Peyer's patch (tissue), 4 donors: ENCODE measurements at regions not wholly inside any gene's neighbourhood (a gene's known extent, or its start where the extent isn't known, plus 50 kb on each side); places are given as distances from the start of the nearest gene placed in this dataset.

Experiments
- DNase-seq, 3 donors: peaks; one replicate each; pipeline ENCODE4 v3.0.0-alpha.2; 2017 to 2019
- H3K27ac ChIP-seq, 4 donors: fragments of 200-600 bp; sonication (generic); one replicate each; pipeline ENCODE4 v1.5.1; 2016 to 2019
- H3K27me3 ChIP-seq, 2 donors: fragments of 200-600 bp; sonication (generic); one replicate each; pipeline ENCODE4 v1.5.1; 2019
- H3K36me3 ChIP-seq, 3 donors: fragments of 200-600 bp; sonication (generic); one replicate each; pipeline ENCODE4 v1.5.1; 2016 to 2019
- H3K4me1 ChIP-seq, 4 donors: fragments of 200-600 bp; sonication (generic); one replicate each; pipeline ENCODE4 v1.5.1; 2016 to 2019
- H3K4me3 ChIP-seq, 4 donors: fragments of 200-600 bp; sonication (generic); 1 replicate in 3 of 4; 2 replicates in 1 of 4; pipeline ENCODE4 v1.5.1; 2016 to 2019; ENCODE audit warnings: mild to moderate bottlenecking in 1 of 4
- H3K9me3 ChIP-seq, 4 donors: fragments of 200-600 bp; sonication (generic); one replicate each; pipeline ENCODE4 v1.5.1; 2016 to 2019; ENCODE audit warnings: mild to moderate bottlenecking in 1 of 4
- POLR2A ChIP-seq, 2 donors: fragments of 450-650 bp; IDR thresholded peaks; one replicate each; pipeline ENCODE4 v1.5.1; 2017; ENCODE audit warnings: antibody characterized with exemption in 2 of 2, mild to moderate bottlenecking in 2 of 2, moderate library complexity in 2 of 2
- TF ChIP-seq, protein P1 (sequence below), 6 experiments: fragments of 450-650 bp in 4 of 6; fragments of 200-600 bp in 2 of 6; sonication (generic) in 1 of 6; IDR thresholded peaks; one replicate each; pipeline ENCODE4 v1.5.1; 2017 to 2019; ENCODE audit warnings: antibody characterized with exemption in 6 of 6, mild to moderate bottlenecking in 3 of 6, moderate library complexity in 1 of 6

DNA sequence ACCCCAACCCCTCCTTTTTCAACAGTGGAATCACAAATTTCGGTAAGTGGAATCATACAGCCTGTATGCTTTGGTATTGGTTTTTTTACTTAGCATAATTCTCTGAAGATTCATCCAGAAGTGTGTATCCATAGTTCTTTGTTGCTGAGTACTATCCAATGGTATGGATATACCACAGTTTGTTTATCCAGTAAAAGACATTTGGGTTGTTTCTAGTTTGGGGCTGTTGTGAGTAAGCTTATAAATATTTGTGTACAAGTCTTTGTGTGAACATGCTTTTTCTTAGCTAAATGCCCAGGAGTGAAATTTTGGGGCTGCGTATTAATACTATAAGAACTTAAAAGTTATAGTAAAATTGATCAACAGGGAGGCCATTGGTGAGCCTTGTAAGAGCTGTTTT is 57.5 kb upstream of the GC start:
- no peaks in the 10 kb centered on the region for H3K4me1 ChIP-seq
- H3K36me3 ChIP-seq: no peaks in the 10 kb centered on the region
- no peak overlapping the region for H3K27ac ChIP-seq
- TF ChIP-seq, protein P1, sequence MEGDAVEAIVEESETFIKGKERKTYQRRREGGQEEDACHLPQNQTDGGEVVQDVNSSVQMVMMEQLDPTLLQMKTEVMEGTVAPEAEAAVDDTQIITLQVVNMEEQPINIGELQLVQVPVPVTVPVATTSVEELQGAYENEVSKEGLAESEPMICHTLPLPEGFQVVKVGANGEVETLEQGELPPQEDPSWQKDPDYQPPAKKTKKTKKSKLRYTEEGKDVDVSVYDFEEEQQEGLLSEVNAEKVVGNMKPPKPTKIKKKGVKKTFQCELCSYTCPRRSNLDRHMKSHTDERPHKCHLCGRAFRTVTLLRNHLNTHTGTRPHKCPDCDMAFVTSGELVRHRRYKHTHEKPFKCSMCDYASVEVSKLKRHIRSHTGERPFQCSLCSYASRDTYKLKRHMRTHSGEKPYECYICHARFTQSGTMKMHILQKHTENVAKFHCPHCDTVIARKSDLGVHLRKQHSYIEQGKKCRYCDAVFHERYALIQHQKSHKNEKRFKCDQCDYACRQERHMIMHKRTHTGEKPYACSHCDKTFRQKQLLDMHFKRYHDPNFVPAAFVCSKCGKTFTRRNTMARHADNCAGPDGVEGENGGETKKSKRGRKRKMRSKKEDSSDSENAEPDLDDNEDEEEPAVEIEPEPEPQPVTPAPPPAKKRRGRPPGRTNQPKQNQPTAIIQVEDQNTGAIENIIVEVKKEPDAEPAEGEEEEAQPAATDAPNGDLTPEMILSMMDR (IDR thresholded peaks at IDR 0.05): no peak
- TF ChIP-seq POLR2A (IDR thresholded peaks at IDR 0.05): no peak
- H3K9me3 ChIP-seq: no peaks in the 10 kb centered on the region
- no peaks in the 10 kb centered on the region for H3K27me3 ChIP-seq
- no peak overlapping the region for H3K4me3 ChIP-seq
- no peak for DNase-seq

GRCh38 chr4:71847300-71847699 is 63.4 kb upstream of the GC start:
- H3K4me1 ChIP-seq: no peaks in the 10 kb centered on the region
- no peak for TF ChIP-seq POLR2A (IDR thresholded peaks at IDR 0.05)
- TF ChIP-seq, protein P1 (IDR thresholded peaks at IDR 0.05): no peak
- no peaks in the 10 kb centered on the region for H3K27me3 ChIP-seq

GRCh38 chr4:71855944-71856343 is 72.1 kb upstream of the GC start:
- Histone ChIP-seq H3K27me3 (no peaks in the 10 kb centered on the region), H3K36me3 (no peaks in the 10 kb centered on the region), H3K9me3 (peaks cover 0 to 5% (median 0%) of the 10 kb centered on the region in 4 donors), H3K27ac (no peak overlapping the region), H3K4me1 (no peaks in the 10 kb centered on the region), H3K4me3 (no peak overlapping the region)
- DNase-seq: no peak
- TF ChIP-seq, protein P1 (IDR thresholded peaks at IDR 0.05): no peak
- TF ChIP-seq POLR2A (IDR thresholded peaks at IDR 0.05): no peak

More at GRCh38 chr4:71847300-71847699, 63.4 kb upstream of the GC start:
- Histone ChIP-seq H3K4me3 (no peak overlapping the region), H3K27ac (no peak overlapping the region), H3K36me3 (no peaks in the 10 kb centered on the region), H3K9me3 (no peaks in the 10 kb centered on the region)
- no peak for DNase-seq

DNA sequence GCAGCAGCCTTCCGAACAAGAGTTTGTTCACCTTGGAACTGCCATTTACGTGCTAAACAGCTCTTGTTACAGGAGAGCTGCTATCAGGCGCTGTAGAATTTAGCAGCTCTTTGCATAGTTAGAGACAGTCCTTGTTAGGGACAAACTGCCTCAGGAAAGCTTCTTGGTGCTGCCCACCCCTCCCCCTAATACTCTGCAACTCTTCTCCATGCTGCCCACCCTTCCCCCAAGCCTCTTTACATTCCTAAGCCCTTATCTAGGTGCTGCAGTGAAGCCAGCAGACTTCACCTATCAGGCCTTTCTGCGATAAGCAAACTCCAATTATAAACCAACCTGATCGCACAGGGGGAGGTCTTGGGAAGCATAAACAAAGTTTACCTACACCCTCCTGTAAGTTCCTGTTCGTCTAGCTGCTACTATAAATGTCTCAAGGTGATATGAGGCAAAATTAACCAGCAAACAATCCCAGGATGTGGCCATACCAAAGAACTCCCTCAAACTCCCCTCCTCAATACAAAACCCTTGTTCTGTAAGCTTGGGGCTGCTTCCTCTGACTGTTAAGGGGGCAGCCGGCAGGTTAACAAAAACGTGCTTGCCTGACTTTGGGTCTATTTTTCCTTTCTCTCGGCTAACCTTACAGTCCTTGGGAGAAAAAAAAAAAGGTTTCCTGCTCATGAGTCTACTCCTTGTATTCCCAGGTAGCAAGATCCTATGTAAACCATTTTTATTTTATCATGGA is 74.0 kb upstream of the GC start:
- no peak overlapping the region for H3K4me3 ChIP-seq
- TF ChIP-seq POLR2A (IDR thresholded peaks at IDR 0.05): no peak
- TF ChIP-seq, protein P1 (IDR thresholded peaks at IDR 0.05): no peak
- H3K4me1 ChIP-seq: no peaks in the 10 kb centered on the region
- DNase-seq: no peak
- H3K36me3 ChIP-seq: no peaks in the 10 kb centered on the region
- H3K9me3 ChIP-seq: peaks cover 0 to 5% (median 0%) of the 10 kb centered on the region in 4 donors
- no peaks in the 10 kb centered on the region for H3K27me3 ChIP-seq
- H3K27ac ChIP-seq: no peak overlapping the region

DNA sequence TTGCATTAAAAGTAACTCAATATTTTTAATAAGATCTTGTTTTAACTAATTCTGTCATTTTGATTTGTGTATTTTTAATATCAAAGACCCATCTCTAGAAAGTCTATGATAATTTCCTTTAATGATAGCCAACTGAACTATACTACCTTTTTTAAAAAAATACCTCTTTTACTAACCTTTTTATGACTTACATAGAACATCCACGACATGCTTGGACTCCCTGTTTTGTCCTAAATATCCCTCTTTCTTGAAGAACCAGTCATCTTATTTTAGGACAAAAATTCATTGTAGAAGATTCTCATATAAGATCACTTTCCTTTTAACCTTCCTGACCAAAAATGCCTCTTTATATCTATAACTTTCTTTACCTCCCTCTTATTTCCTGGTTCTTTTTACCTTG is 76.8 kb upstream of the GC start:
- peaks cover 0 to 5% (median 2%) of the 10 kb centered on the region in 4 donors for H3K9me3 ChIP-seq
- no peaks in the 10 kb centered on the region for H3K36me3 ChIP-seq
- no peaks in the 10 kb centered on the region for H3K4me1 ChIP-seq
- H3K27ac ChIP-seq: no peak overlapping the region
- TF ChIP-seq POLR2A (IDR thresholded peaks at IDR 0.05): no peak
- TF ChIP-seq, protein P1 (IDR thresholded peaks at IDR 0.05): no peak
- no peak for DNase-seq
- no peaks in the 10 kb centered on the region for H3K27me3 ChIP-seq
- H3K4me3 ChIP-seq: no peak overlapping the region
